ENCODE measurements at regions not wholly inside any gene's neighbourhood (a gene's known extent, or its start where the extent isn't known, plus 50 kb on each side); places are given as distances from the start of the nearest gene placed in this dataset.
"Not testable (repeated sequence)": the region's sequence is repeated elsewhere in the genome, so short reads cannot be mapped to it uniquely, and the experiment has no call there.

- no peak for DNase-seq
Measured at GRCh38 chr10:16117305-16117695, 257.0 kb upstream of the MINDY3 start.

GRCh38 chr10:16119445-16119844 is 259.1 kb upstream of the MINDY3 start:
- no peak for DNase-seq

- DNase-seq: no peak
Measured at GRCh38 chr10:16120563-16120962, 260.3 kb upstream of the MINDY3 start.

- DNase-seq: no peak
Measured at GRCh38 chr10:16141499-16141898, 281.2 kb upstream of the MINDY3 start.

GRCh38 chr10:16146993-16147392 is 286.7 kb upstream of the MINDY3 start:
- DNase-seq: no peak

- no peak for DNase-seq
Measured at GRCh38 chr10:16155834-16156233, 281.0 kb upstream of the PTER start.

- no peak for DNase-seq
Measured at GRCh38 chr10:16156681-16157080, 280.1 kb upstream of the PTER start.

GRCh38 chr10:16165067-16165466 is 271.7 kb upstream of the PTER start:
- not testable (repeated sequence) for DNase-seq

GRCh38 chr10:16182144-16182543 is 254.7 kb upstream of the PTER start:
- peak; percentile 14 for DNase-seq

GRCh38 chr10:16182688-16183087 is 254.1 kb upstream of the PTER start:
- DNase-seq: peak; percentile 54

GRCh38 chr10:16184096-16184597 is 252.7 kb upstream of the PTER start:
- DNase-seq: peak; percentile 6

- no peak for DNase-seq
Measured at GRCh38 chr10:16184906-16185305, 251.9 kb upstream of the PTER start.

- DNase-seq: no peak
Measured at GRCh38 chr10:16186564-16186963, 250.2 kb upstream of the PTER start.

GRCh38 chr10:16187161-16187560 is 249.6 kb upstream of the PTER start:
- no peak for DNase-seq

GRCh38 chr10:16192337-16192736 is 244.5 kb upstream of the PTER start:
- no peak for DNase-seq

- DNase-seq: no peak
Measured at GRCh38 chr10:16193241-16193640, 243.6 kb upstream of the PTER start.

GRCh38 chr10:16195178-16195769 is 241.5 kb upstream of the PTER start:
- no peak for DNase-seq

- no peak for DNase-seq
Measured at GRCh38 chr10:16195894-16196293, 240.9 kb upstream of the PTER start.

GRCh38 chr10:16199216-16199615 is 237.6 kb upstream of the PTER start:
- no peak for DNase-seq

- DNase-seq: not testable (repeated sequence)
Measured at GRCh38 chr10:16223618-16224017, 213.2 kb upstream of the PTER start.

GRCh38 chr10:16227674-16228073 is 209.1 kb upstream of the PTER start:
- DNase-seq: no peak

- no peak for DNase-seq
Measured at GRCh38 chr10:16231176-16231575, 205.6 kb upstream of the PTER start.

GRCh38 chr10:16231734-16232435 is 204.9 kb upstream of the PTER start:
- no peak for DNase-seq

- DNase-seq: no peak
Measured at GRCh38 chr10:16232441-16232840, 204.4 kb upstream of the PTER start.
